ENCODE measurements at regions not wholly inside any gene's neighbourhood (a gene's known extent, or its start where the extent isn't known, plus 50 kb on each side); places are given as distances from the start of the nearest gene placed in this dataset.
"Not testable (repeated sequence)": the region's sequence is repeated elsewhere in the genome, so short reads cannot be mapped to it uniquely, and the experiment has no call there.

- TF ChIP-seq EZH2 (IDR thresholded peaks at IDR 0.05; ENCODE audit: low read depth); CTCF (conservative IDR thresholded peaks at IDR 0.05): not testable (repeated sequence)
Observed at GRCh38 chr12:102304667-102305066, 107.0 kb upstream of the PMCH start.
